Transverse colon (tissue), 4 donors: ENCODE measurements at regions not wholly inside any gene's neighbourhood (a gene's known extent, or its start where the extent isn't known, plus 50 kb on each side); places are given as distances from the start of the nearest gene placed in this dataset.

Experiments
- POLR2A ChIP-seq: fragments of 450-650 bp; IDR thresholded peaks from one replicate; pipeline ENCODE4 v1.6.1; 2016; ENCODE audit warnings: antibody characterized with exemption, mild to moderate bottlenecking, moderate library complexity
- POLR2AphosphoS5 ChIP-seq, 3 donors: sonication (generic); formaldehyde crosslinking; IDR thresholded peaks; one replicate each; pipeline ENCODE4 v1.6.1; 2016; ENCODE audit warnings: antibody characterized with exemption in 3 of 3
- TF ChIP-seq, protein P1 (sequence below), 5 experiments: fragments of 200-600 bp in 3 of 5; fragments of 450-650 bp in 2 of 5; sonication (generic) in 3 of 5; IDR thresholded peaks; 1 replicate in 2 of 5; 2 replicates in 3 of 5; pipeline ENCODE4 v1.5.1; 2016 to 2017; ENCODE audit warnings: antibody characterized with exemption in 5 of 5, inconsistent platforms in 3 of 5, mild to moderate bottlenecking in 2 of 5, moderate library complexity in 1 of 5

DNA sequence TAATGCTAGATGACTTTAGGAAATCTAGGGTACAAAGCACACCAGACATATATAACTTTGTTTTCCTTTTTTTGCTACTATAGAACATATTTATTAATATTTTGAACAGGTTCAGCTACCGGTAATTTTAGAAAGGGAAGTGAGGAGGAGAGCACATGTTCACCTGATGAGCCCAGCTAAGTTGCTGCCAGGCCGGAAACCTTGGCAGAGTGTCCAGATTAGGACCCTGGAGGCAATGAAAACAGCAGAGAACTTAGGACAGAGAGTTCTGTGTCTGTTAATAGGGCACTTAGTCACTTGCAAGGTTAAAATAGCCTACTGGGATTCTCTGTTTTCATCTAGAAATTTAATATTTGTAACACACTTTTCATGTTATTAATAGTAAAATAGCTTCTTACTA, 348.9 kb upstream of the CPEB2 start:
- TF ChIP-seq POLR2AphosphoS5 (IDR thresholded peaks at IDR 0.05), result no peak
- TF ChIP-seq, protein P1, sequence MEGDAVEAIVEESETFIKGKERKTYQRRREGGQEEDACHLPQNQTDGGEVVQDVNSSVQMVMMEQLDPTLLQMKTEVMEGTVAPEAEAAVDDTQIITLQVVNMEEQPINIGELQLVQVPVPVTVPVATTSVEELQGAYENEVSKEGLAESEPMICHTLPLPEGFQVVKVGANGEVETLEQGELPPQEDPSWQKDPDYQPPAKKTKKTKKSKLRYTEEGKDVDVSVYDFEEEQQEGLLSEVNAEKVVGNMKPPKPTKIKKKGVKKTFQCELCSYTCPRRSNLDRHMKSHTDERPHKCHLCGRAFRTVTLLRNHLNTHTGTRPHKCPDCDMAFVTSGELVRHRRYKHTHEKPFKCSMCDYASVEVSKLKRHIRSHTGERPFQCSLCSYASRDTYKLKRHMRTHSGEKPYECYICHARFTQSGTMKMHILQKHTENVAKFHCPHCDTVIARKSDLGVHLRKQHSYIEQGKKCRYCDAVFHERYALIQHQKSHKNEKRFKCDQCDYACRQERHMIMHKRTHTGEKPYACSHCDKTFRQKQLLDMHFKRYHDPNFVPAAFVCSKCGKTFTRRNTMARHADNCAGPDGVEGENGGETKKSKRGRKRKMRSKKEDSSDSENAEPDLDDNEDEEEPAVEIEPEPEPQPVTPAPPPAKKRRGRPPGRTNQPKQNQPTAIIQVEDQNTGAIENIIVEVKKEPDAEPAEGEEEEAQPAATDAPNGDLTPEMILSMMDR (IDR thresholded peaks at IDR 0.05), result no peak
- no peak for TF ChIP-seq POLR2A
